ENCODE measurements at regions not wholly inside any gene's neighbourhood (a gene's known extent, or its start where the extent isn't known, plus 50 kb on each side); places are given as distances from the start of the nearest gene placed in this dataset.

DNA sequence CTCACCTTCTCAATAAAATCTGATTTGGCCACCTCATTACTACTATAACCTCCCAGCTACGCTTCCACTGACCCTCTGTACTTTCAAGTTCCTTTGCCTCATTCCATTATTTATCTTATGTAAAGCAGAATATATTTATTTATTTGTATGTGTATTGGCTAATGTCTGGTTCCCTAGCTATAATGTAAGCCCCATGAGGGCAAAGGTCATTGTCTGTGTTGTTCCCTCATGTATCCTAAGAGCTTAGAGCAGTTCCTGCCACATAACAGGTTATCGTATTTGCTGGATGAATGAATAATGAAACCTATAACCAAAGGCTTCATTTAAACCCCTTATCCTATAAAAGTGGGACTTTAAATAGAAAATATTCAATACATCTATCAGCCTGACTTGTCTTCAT, 77.9 kb upstream of the DPT start:
- no peak for TF ChIP-seq POLR2A (IDR thresholded peaks at IDR 0.05; ENCODE audit: low read length)
- no peak for TF ChIP-seq GATA1 (IDR thresholded peaks at IDR 0.05; ENCODE audit: low read depth, low read length)
